ENCODE measurements at regions not wholly inside any gene's neighbourhood (a gene's known extent, or its start where the extent isn't known, plus 50 kb on each side); places are given as distances from the start of the nearest gene placed in this dataset.
"Not testable (repeated sequence)": the region's sequence is repeated elsewhere in the genome, so short reads cannot be mapped to it uniquely, and the experiment has no call there.

- no peaks in the 10 kb centered on the region for H3K36me3 Mint-ChIP-seq
- H3K9me3 Mint-ChIP-seq: peaks cover 4% of the 10 kb centered on the region
Observed at GRCh38 chr13:81377921-81378320, 1037.0 kb upstream of the SPRY2 start.

GRCh38 chr13:81375709-81376108 lies 1034.8 kb upstream of the SPRY2 start:
- Mint-ChIP-seq H3K27me3 (no peaks in the 10 kb centered on the region), H3K4me3 (no peak overlapping the region), H3K27ac (no peak overlapping the region), H3K4me1 (no peaks in the 10 kb centered on the region), H3K36me3 (no peaks in the 10 kb centered on the region), H3K9me3 (peaks cover 5% of the 10 kb centered on the region)
- no peak for ATAC-seq (ENCODE audit: low read depth)
- no peak for DNase-seq (ENCODE audit: low spot score in 2 of 2)

More at GRCh38 chr13:81377921-81378320, 1037.0 kb upstream of the SPRY2 start:
- H3K4me1 Mint-ChIP-seq: no peaks in the 10 kb centered on the region
- DNase-seq (ENCODE audit: low spot score in 2 of 2) (no peak), ATAC-seq (ENCODE audit: low read depth) (no peak)
- H3K27me3 Mint-ChIP-seq: no peaks in the 10 kb centered on the region
- no peak overlapping the region for H3K4me3 Mint-ChIP-seq
- H3K27ac Mint-ChIP-seq: no peak overlapping the region

GRCh38 chr13:81362711-81363110 lies 1021.8 kb upstream of the SPRY2 start:
- not testable (repeated sequence) for H3K4me3 Mint-ChIP-seq; ATAC-seq (ENCODE audit: low read depth); H3K9me3 Mint-ChIP-seq; H3K4me1 Mint-ChIP-seq; H3K36me3 Mint-ChIP-seq; H3K27me3 Mint-ChIP-seq; DNase-seq (ENCODE audit: low spot score in 2 of 2); H3K27ac Mint-ChIP-seq

- Mint-ChIP-seq H3K4me3 (no peak overlapping the region), H3K4me1 (no peaks in the 10 kb centered on the region), H3K9me3 (no peaks in the 10 kb centered on the region), H3K27me3 (no peaks in the 10 kb centered on the region), H3K27ac (no peak overlapping the region), H3K36me3 (no peaks in the 10 kb centered on the region)
- no peak for ATAC-seq (ENCODE audit: low read depth)
- DNase-seq (ENCODE audit: low spot score in 2 of 2): no peak
Observed at GRCh38 chr13:81350056-81350455, 1009.1 kb upstream of the SPRY2 start.

GRCh38 chr13:81340118-81341069 lies 999.5 kb upstream of the SPRY2 start:
- ATAC-seq (ENCODE audit: low read depth); H3K36me3 Mint-ChIP-seq; H3K4me1 Mint-ChIP-seq; H3K27ac Mint-ChIP-seq; H3K9me3 Mint-ChIP-seq; DNase-seq (ENCODE audit: low spot score in 2 of 2); H3K27me3 Mint-ChIP-seq; H3K4me3 Mint-ChIP-seq: not testable (repeated sequence)

GRCh38 chr13:81339666-81340065 lies 998.7 kb upstream of the SPRY2 start:
- DNase-seq (ENCODE audit: low spot score in 2 of 2); H3K27me3 Mint-ChIP-seq; H3K4me3 Mint-ChIP-seq; H3K4me1 Mint-ChIP-seq; H3K36me3 Mint-ChIP-seq; H3K9me3 Mint-ChIP-seq; H3K27ac Mint-ChIP-seq; ATAC-seq (ENCODE audit: low read depth): not testable (repeated sequence)

- Mint-ChIP-seq H3K9me3 (peaks cover 4% of the 10 kb centered on the region), H3K27ac (no peak overlapping the region), H3K36me3 (no peaks in the 10 kb centered on the region)
Observed at GRCh38 chr13:81334481-81334880, 993.6 kb upstream of the SPRY2 start.

GRCh38 chr13:81326913-81327312 lies 986.0 kb upstream of the SPRY2 start:
- H3K4me1 Mint-ChIP-seq: no peaks in the 10 kb centered on the region
- no peak overlapping the region for H3K27ac Mint-ChIP-seq
- no peaks in the 10 kb centered on the region for H3K36me3 Mint-ChIP-seq
- no peak for ATAC-seq (ENCODE audit: low read depth)
- H3K27me3 Mint-ChIP-seq: no peaks in the 10 kb centered on the region
- DNase-seq (ENCODE audit: low spot score in 2 of 2): no peak
- H3K9me3 Mint-ChIP-seq: peaks cover 2% of the 10 kb centered on the region
- no peak overlapping the region for H3K4me3 Mint-ChIP-seq

More at GRCh38 chr13:81334481-81334880, 993.6 kb upstream of the SPRY2 start:
- DNase-seq (ENCODE audit: low spot score in 2 of 2) (no peak), ATAC-seq (ENCODE audit: low read depth) (no peak)
- Mint-ChIP-seq H3K27me3 (no peaks in the 10 kb centered on the region), H3K4me3 (no peak overlapping the region), H3K4me1 (no peaks in the 10 kb centered on the region)

GRCh38 chr13:81320516-81320915 lies 979.6 kb upstream of the SPRY2 start:
- no peak for ATAC-seq (ENCODE audit: low read depth)
- no peak overlapping the region for H3K4me3 Mint-ChIP-seq

GRCh38 chr13:81319351-81319750 lies 978.4 kb upstream of the SPRY2 start:
- H3K27ac Mint-ChIP-seq: no peak overlapping the region
- ATAC-seq (ENCODE audit: low read depth) (no peak), DNase-seq (ENCODE audit: low spot score in 2 of 2) (no peak)
- H3K4me1 Mint-ChIP-seq: no peaks in the 10 kb centered on the region
- H3K36me3 Mint-ChIP-seq: no peaks in the 10 kb centered on the region
- no peak overlapping the region for H3K4me3 Mint-ChIP-seq
- H3K9me3 Mint-ChIP-seq: peaks cover 2% of the 10 kb centered on the region
- H3K27me3 Mint-ChIP-seq: no peaks in the 10 kb centered on the region

More at GRCh38 chr13:81320516-81320915, 979.6 kb upstream of the SPRY2 start:
- Mint-ChIP-seq H3K9me3 (peaks cover 2% of the 10 kb centered on the region), H3K27me3 (no peaks in the 10 kb centered on the region), H3K4me1 (no peaks in the 10 kb centered on the region), H3K27ac (no peak overlapping the region), H3K36me3 (no peaks in the 10 kb centered on the region)
- DNase-seq (ENCODE audit: low spot score in 2 of 2): no peak

GRCh38 chr13:81318231-81319019 lies 977.5 kb upstream of the SPRY2 start:
- Mint-ChIP-seq H3K27me3 (no peaks in the 10 kb centered on the region), H3K4me3 (no peak overlapping the region), H3K4me1 (no peaks in the 10 kb centered on the region), H3K36me3 (no peaks in the 10 kb centered on the region), H3K27ac (no peak overlapping the region), H3K9me3 (peaks cover 2% of the 10 kb centered on the region)
- ATAC-seq (ENCODE audit: low read depth) (no peak), DNase-seq (ENCODE audit: low spot score in 2 of 2) (no peak)

- H3K9me3 Mint-ChIP-seq: peaks cover 4% of the 10 kb centered on the region
- DNase-seq (ENCODE audit: low spot score in 2 of 2) (no peak), ATAC-seq (ENCODE audit: low read depth) (no peak)
- no peak overlapping the region for H3K4me3 Mint-ChIP-seq
- H3K4me1 Mint-ChIP-seq: no peaks in the 10 kb centered on the region
- H3K27me3 Mint-ChIP-seq: no peaks in the 10 kb centered on the region
- no peaks in the 10 kb centered on the region for H3K36me3 Mint-ChIP-seq
- no peak overlapping the region for H3K27ac Mint-ChIP-seq
Observed at GRCh38 chr13:81314461-81314860, 973.5 kb upstream of the SPRY2 start.

GRCh38 chr13:81305928-81306327 lies 965.0 kb upstream of the SPRY2 start:
- no peaks in the 10 kb centered on the region for H3K4me1 Mint-ChIP-seq
- H3K27me3 Mint-ChIP-seq: no peaks in the 10 kb centered on the region
- ATAC-seq (ENCODE audit: low read depth) (no peak), DNase-seq (ENCODE audit: low spot score in 2 of 2) (no peak)
- H3K9me3 Mint-ChIP-seq: peaks cover 2% of the 10 kb centered on the region
- no peak overlapping the region for H3K4me3 Mint-ChIP-seq
- no peak overlapping the region for H3K27ac Mint-ChIP-seq
- no peaks in the 10 kb centered on the region for H3K36me3 Mint-ChIP-seq

- ATAC-seq (ENCODE audit: low read depth): no peak
- peaks cover 2% of the 10 kb centered on the region for H3K9me3 Mint-ChIP-seq
- no peaks in the 10 kb centered on the region for H3K27me3 Mint-ChIP-seq
Observed at GRCh38 chr13:81304121-81304659, 963.3 kb upstream of the SPRY2 start.

More at GRCh38 chr13:81304121-81304659, 963.3 kb upstream of the SPRY2 start:
- H3K27ac Mint-ChIP-seq: no peak overlapping the region
- no peak overlapping the region for H3K4me3 Mint-ChIP-seq
- no peak for DNase-seq (ENCODE audit: low spot score in 2 of 2)
- no peaks in the 10 kb centered on the region for H3K4me1 Mint-ChIP-seq
- H3K36me3 Mint-ChIP-seq: no peaks in the 10 kb centered on the region

Measured in memory B cell (primary cell).